T-helper 1 cell treated with Interleukin-12 subunit alpha and Interleukin-12 subunit beta and Interleukin-4 antibody, amounts not matched to agents 30 μg/mL and 1 μg/mL, for 36 hours (primary cell): ENCODE measurements at regions not wholly inside any gene's neighbourhood (a gene's known extent, or its start where the extent isn't known, plus 50 kb on each side); places are given as distances from the start of the nearest gene placed in this dataset.
"Not testable (repeated sequence)": the region's sequence is repeated elsewhere in the genome, so short reads cannot be mapped to it uniquely, and the experiment has no call there.

Experiments used
- H3K27ac Mint-ChIP-seq: one replicate; pipeline ENCODE4 v1.8.0; 2021; ENCODE audit warnings: mild to moderate bottlenecking, mixed read lengths
- H3K27me3 Mint-ChIP-seq: one replicate; pipeline ENCODE4 v1.8.0; 2021; ENCODE audit warnings: low read depth, mixed read lengths
- H3K36me3 Mint-ChIP-seq: one replicate; pipeline ENCODE4 v1.8.0; 2021; ENCODE audit warnings: low read depth, mixed read lengths
- H3K4me1 Mint-ChIP-seq: one replicate; pipeline ENCODE4 v1.8.0; 2021; ENCODE audit warnings: low read depth, mixed read lengths
- H3K4me3 Mint-ChIP-seq: one replicate; pipeline ENCODE4 v1.8.0; 2021; ENCODE audit warnings: mild to moderate bottlenecking, moderate library complexity, mixed read lengths
- H3K9me3 Mint-ChIP-seq: one replicate; pipeline ENCODE4 v1.8.0; 2021; ENCODE audit warnings: mixed read lengths

GRCh38 chr7:66413379-66414114, 208.4 kb downstream of the TPST1 start:
- H3K27ac Mint-ChIP-seq, result peak overlapping the region; percentile 20
- peaks cover 9% of the 10 kb centered on the region for H3K4me1 Mint-ChIP-seq
- H3K27me3 Mint-ChIP-seq, result no peaks in the 10 kb centered on the region
- no peaks in the 10 kb centered on the region for H3K9me3 Mint-ChIP-seq
- no peaks in the 10 kb centered on the region for H3K36me3 Mint-ChIP-seq
- peak overlapping the region; percentile 65 for H3K4me3 Mint-ChIP-seq

- no peak overlapping the region for H3K27ac Mint-ChIP-seq
- no peaks in the 10 kb centered on the region for H3K9me3 Mint-ChIP-seq
- no peaks in the 10 kb centered on the region for H3K27me3 Mint-ChIP-seq
- H3K36me3 Mint-ChIP-seq, result no peaks in the 10 kb centered on the region
- peaks cover 9% of the 10 kb centered on the region for H3K4me1 Mint-ChIP-seq
- H3K4me3 Mint-ChIP-seq, result no peak overlapping the region
Measured at GRCh38 chr7:66415659-66416265, 210.6 kb downstream of the TPST1 start.

GRCh38 chr7:66418537-66418936, 210.1 kb upstream of the KCTD7 start:
- Mint-ChIP-seq H3K9me3 (no peaks in the 10 kb centered on the region), H3K36me3 (no peaks in the 10 kb centered on the region), H3K27ac (no peak overlapping the region), H3K27me3 (no peaks in the 10 kb centered on the region), H3K4me1 (peaks cover 7% of the 10 kb centered on the region), H3K4me3 (no peak overlapping the region)

GRCh38 chr7:66419210-66419609, 209.5 kb upstream of the KCTD7 start:
- Mint-ChIP-seq H3K27me3 (no peaks in the 10 kb centered on the region), H3K36me3 (no peaks in the 10 kb centered on the region), H3K4me3 (no peak overlapping the region), H3K27ac (no peak overlapping the region), H3K9me3 (no peaks in the 10 kb centered on the region), H3K4me1 (peaks cover 5% of the 10 kb centered on the region)

GRCh38 chr7:66421830-66422475, 206.7 kb upstream of the KCTD7 start:
- no peaks in the 10 kb centered on the region for H3K36me3 Mint-ChIP-seq

GRCh38 chr7:66423729-66424128, 205.0 kb upstream of the KCTD7 start:
- Mint-ChIP-seq H3K4me3 (no peak overlapping the region), H3K27me3 (no peaks in the 10 kb centered on the region), H3K4me1 (no peaks in the 10 kb centered on the region), H3K27ac (no peak overlapping the region), H3K36me3 (no peaks in the 10 kb centered on the region), H3K9me3 (no peaks in the 10 kb centered on the region)

More at GRCh38 chr7:66421830-66422475, 206.7 kb upstream of the KCTD7 start:
- Mint-ChIP-seq H3K27me3 (no peaks in the 10 kb centered on the region), H3K9me3 (no peaks in the 10 kb centered on the region), H3K4me1 (no peaks in the 10 kb centered on the region), H3K27ac (no peak overlapping the region), H3K4me3 (no peak overlapping the region)

- no peak overlapping the region for H3K27ac Mint-ChIP-seq
- H3K4me3 Mint-ChIP-seq, result no peak overlapping the region
- no peaks in the 10 kb centered on the region for H3K36me3 Mint-ChIP-seq
- H3K27me3 Mint-ChIP-seq, result no peaks in the 10 kb centered on the region
- H3K4me1 Mint-ChIP-seq, result no peaks in the 10 kb centered on the region
- no peaks in the 10 kb centered on the region for H3K9me3 Mint-ChIP-seq
Measured at GRCh38 chr7:66426332-66426731, 202.3 kb upstream of the KCTD7 start.

GRCh38 chr7:66426996-66427395, 201.7 kb upstream of the KCTD7 start:
- Mint-ChIP-seq H3K36me3 (no peaks in the 10 kb centered on the region), H3K9me3 (no peaks in the 10 kb centered on the region), H3K4me1 (no peaks in the 10 kb centered on the region), H3K27ac (no peak overlapping the region), H3K4me3 (no peak overlapping the region), H3K27me3 (no peaks in the 10 kb centered on the region)

GRCh38 chr7:66427956-66428355, 200.7 kb upstream of the KCTD7 start:
- no peak overlapping the region for H3K27ac Mint-ChIP-seq
- H3K36me3 Mint-ChIP-seq, result no peaks in the 10 kb centered on the region
- no peak overlapping the region for H3K4me3 Mint-ChIP-seq
- H3K27me3 Mint-ChIP-seq, result no peaks in the 10 kb centered on the region
- H3K4me1 Mint-ChIP-seq, result no peaks in the 10 kb centered on the region
- no peaks in the 10 kb centered on the region for H3K9me3 Mint-ChIP-seq

- Mint-ChIP-seq H3K27me3 (no peaks in the 10 kb centered on the region), H3K4me3 (no peak overlapping the region), H3K4me1 (no peaks in the 10 kb centered on the region), H3K36me3 (no peaks in the 10 kb centered on the region), H3K9me3 (no peaks in the 10 kb centered on the region), H3K27ac (no peak overlapping the region)
Measured at GRCh38 chr7:66429498-66430163, 199.1 kb upstream of the KCTD7 start.

- no peaks in the 10 kb centered on the region for H3K9me3 Mint-ChIP-seq
- H3K27ac Mint-ChIP-seq, result no peak overlapping the region
- no peak overlapping the region for H3K4me3 Mint-ChIP-seq
- H3K4me1 Mint-ChIP-seq, result no peaks in the 10 kb centered on the region
- H3K36me3 Mint-ChIP-seq, result no peaks in the 10 kb centered on the region
- H3K27me3 Mint-ChIP-seq, result no peaks in the 10 kb centered on the region
Measured at GRCh38 chr7:66430164-66430545, 198.5 kb upstream of the KCTD7 start.

GRCh38 chr7:66438703-66439405, 189.8 kb upstream of the KCTD7 start:
- H3K4me1 Mint-ChIP-seq, H3K9me3 Mint-ChIP-seq, H3K27ac Mint-ChIP-seq, H3K36me3 Mint-ChIP-seq, H3K4me3 Mint-ChIP-seq, H3K27me3 Mint-ChIP-seq: not testable (repeated sequence)

- no peaks in the 10 kb centered on the region for H3K27me3 Mint-ChIP-seq
- no peaks in the 10 kb centered on the region for H3K36me3 Mint-ChIP-seq
- no peak overlapping the region for H3K4me3 Mint-ChIP-seq
- H3K4me1 Mint-ChIP-seq, result no peaks in the 10 kb centered on the region
- no peak overlapping the region for H3K27ac Mint-ChIP-seq
- H3K9me3 Mint-ChIP-seq, result no peaks in the 10 kb centered on the region
Measured at GRCh38 chr7:66442385-66442784, 186.3 kb upstream of the KCTD7 start.

GRCh38 chr7:66443946-66444345, 184.7 kb upstream of the KCTD7 start:
- Mint-ChIP-seq H3K9me3 (no peaks in the 10 kb centered on the region), H3K4me3 (no peak overlapping the region), H3K27me3 (no peaks in the 10 kb centered on the region), H3K27ac (no peak overlapping the region), H3K4me1 (no peaks in the 10 kb centered on the region), H3K36me3 (no peaks in the 10 kb centered on the region)
